ENCODE measurements at regions not wholly inside any gene's neighbourhood (a gene's known extent, or its start where the extent isn't known, plus 50 kb on each side); places are given as distances from the start of the nearest gene placed in this dataset.
"Not testable (repeated sequence)": the region's sequence is repeated elsewhere in the genome, so short reads cannot be mapped to it uniquely, and the experiment has no call there.

DNA sequence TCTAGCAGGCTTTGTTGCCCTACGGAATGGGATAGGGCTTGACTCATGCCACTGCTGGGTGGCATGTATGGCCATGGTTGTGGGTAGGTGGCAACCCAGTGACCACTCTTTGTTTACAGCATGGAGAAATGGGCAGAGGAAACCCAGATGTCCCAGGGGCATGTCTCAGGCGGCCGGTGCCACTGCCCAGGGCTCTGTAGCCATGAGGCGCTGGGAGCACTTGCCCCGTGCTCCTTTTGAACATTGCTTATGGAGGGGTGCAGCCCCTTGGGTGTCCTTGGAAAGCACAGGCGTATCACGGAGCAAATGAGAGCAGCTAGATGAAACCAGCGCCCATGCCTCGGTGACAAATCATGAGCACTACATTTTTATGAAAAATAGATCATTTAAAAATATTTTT, 212.5 kb upstream of the ECI2 start:
- DNase-seq, result no peak

DNA sequence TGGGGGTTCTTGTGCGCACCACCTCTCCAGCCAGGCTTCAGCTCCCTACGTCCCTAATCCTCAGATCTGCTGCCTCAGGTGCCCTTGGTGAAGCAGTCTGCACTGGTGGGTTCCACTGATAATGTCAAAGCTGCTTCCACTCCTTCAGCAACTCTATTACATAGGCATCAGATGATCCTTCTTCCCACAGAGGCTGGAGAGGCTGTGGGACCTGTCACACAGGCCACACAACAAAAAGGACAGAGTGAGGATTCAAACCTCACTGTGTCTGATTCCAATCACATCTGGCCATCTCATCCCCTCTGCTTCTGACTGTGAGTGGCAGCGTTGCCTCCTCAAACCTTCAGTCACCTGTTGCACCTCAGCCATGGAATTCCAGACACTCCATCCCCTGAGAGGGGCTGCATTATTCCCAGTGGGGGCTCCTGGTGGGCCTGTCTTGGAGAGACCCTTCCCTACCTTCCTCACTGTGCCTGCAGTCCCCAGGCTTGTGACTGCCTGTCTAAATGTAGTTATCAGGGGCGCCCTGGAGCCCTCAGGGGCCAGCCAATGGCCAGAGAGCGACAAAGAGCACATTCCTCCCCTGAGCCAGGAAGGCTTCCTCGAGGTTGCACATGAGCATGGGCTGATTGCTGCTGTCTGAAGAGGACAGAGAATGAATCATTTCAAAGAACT, 211.4 kb upstream of the ECI2 start:
- no peak for DNase-seq

DNA sequence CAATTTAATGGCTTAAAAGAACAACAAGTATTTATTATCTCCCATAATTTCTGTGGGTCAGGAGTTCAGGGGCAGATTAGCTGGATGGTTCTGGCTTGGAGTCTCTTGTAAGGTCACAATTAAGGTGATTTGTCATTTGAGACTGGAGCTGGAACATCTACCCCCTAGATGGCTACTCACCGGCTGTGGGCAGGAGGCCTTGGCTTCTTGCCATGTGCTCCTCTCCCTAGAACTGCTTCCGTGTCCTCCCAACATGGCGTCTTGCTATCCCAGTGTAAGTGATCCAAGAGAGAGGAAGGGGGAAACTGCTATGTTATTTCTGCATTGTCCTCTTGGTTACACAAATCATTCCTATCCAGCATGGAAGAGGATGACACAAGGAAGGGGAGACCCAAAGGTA, 210.2 kb upstream of the ECI2 start:
- no peak for DNase-seq

DNA sequence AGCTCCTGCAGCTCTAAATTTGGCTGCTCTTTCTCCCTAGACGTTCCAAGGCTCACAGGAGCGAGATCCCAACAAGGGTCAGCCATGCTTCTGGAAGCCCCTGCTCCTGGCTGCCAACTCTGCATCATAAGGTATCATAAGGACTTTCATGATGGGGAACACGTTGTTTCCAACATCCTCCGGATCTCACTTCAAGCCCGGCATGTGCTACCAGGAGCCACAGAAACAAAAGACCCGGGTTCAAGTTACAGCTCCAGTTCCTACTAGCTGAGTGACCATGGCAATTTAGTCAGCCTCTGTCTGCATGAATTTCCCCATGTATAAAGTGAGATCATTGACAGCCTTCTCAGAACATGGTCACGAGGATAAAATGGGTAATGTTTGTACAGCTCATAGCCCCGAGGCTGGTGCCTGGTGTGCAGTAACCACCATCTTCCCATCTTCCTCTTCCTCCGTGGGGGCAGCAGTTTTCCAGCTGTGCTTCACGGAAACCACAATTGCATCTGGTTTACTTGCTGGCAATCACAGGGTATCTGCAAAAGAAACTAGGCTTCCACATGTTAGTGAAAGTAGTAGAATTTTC, 209.0 kb upstream of the ECI2 start:
- DNase-seq, result no peak

DNA sequence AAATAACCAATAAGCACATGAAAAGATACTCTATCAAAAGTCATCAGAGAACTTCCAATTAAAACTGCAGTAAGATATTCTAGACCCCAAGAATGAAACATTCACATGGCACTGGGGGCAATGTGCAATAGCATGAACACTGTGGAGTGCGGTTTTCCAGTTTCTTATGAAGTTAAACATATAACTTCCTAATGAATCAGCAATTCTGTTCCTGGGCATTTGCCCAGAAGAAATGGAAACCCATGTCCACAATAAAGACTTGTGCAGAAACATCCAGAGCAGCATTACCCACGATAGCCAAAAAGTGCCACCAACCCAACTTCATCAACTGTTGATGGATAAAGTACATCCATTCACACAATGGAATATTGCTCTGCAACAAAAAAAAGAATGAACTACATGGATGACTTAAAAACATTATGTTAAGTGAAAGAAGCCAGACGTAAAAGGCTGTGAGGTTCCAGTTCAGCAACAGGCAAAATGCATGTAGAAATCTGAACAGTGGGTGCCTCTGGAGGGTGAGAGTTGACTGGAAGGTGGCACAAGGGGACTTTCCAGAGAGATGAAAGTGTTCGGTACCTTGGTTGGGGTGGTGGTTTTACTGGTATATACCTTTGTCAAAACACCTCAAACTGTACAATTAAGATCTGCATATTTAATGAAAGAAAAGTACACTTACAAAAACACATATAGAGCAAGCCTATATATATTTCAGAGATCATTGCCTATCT, 207.2 kb upstream of the ECI2 start:
- no peak for DNase-seq

DNA sequence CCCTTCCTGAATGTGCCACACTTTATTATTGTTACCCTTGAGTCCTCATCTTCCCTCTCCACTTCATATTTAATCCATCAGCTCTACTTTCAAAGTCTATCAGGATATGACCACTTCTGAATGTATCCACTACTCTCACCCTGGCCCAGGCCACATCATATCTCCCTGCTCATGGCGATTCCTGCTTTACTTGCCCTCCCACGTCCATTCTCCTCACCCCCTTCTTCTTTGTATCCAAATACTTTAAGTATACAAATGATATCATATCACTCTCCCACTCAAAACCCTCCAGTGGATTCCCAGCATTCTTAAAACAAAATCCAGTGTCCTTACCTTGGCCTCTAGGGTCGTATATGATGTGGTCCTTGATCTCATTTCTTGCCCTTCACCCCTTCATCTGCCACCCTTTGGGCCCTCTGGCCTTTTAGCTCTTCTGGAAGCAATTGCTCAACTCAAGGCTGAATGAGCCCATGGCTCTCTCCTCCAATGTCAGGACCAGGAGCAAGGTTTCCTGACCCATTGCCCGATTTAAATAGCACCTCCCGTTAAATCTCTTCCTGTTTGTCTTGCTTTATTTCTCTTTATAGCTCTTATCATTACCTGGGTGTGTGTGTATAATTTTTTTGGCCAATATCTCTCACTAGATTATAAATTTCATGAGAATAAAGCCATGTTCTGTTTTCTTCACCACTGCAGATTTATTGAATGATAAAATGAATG, 205.9 kb upstream of the ECI2 start:
- no peak for DNase-seq

DNA sequence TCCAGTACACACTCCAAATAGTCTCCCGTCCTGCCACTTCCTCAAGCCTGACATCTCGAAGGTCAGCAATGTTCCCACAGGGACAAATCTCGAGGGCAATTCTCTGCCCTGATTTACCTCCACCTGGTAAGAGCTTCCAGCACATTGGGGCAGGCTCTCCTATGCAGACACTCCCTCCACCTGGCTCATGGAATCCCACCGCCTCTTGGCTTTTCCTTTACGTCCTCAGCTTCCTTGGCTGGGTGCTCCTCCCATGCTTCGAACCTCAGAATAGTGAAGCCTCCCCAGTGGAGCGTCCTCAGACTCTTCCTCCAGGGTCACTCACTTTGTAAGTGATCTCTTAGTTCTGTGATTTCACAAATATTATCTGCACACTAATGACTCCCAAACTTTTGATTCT, 205.2 kb upstream of the ECI2 start:
- DNase-seq, result no peak

DNA sequence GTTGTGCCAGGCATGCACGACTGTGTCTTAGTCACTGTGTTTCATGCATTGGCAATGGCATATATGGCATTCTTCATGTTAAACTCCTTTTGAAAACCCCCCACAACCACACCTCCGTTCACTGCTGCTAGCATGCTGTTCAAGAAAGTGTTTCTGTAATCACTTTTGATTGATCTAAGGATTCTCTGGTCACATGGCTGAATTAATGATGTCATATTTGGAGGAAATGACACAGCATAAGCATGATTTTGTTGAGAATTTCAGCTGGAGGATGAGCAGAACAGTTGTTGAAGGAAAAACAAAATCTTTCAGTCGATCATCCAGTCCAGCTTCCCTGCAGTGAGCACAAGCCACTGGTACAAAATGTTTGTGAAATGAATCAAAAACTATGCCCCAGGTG, 203.5 kb upstream of the ECI2 start:
- DNase-seq, result no peak

DNA sequence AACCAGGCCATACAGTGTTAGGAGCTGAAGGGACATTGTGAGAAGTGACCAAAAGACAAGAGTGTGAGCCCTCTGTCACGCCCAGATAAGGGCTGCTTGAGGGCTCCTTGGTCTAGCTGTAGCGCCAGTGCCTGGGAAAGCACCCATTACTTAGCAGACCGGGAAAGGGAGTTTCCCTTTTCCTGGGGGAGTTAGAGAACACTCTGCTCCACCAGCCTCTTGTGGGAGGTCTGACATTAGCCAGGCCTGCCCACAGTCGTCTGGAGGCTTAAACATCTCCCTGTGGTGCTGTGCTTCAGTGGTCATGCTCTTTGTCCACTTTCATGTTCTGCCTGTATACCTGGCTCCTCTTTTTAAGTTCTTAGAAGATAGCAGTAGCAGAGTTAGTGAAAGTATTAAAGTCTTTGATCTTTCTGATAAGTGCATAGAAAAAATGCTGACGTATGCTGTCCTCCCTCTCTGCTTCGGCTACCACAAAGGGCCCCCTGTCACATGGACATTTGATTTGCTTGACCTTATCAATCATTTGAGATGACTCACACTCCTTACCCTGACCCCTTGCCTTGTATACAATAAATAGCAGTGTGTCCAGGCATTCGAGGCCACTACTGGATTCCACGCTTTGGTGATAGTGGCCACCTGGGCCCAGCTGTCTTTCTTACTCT, 201.5 kb upstream of the ECI2 start:
- DNase-seq, result no peak

DNA sequence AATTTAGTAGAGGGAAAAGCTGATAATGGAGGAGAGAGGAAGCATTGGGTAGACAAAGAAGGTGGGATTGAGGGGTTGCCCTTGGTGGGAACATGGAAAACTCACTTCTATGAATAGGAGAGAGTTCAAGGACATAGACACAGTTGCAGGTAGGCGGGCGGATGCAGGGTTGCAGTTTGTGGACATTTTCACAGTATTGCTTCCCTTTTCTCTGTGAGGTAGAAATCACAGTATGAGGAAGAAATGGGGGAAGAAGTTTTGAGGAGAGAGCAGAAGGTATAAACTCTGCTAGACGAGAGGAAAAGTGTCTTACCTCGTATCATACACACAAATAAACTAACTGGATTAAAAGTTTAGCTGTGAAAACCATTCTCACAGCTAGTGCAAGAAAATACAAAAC, 200.7 kb upstream of the ECI2 start:
- DNase-seq, result no peak

DNA sequence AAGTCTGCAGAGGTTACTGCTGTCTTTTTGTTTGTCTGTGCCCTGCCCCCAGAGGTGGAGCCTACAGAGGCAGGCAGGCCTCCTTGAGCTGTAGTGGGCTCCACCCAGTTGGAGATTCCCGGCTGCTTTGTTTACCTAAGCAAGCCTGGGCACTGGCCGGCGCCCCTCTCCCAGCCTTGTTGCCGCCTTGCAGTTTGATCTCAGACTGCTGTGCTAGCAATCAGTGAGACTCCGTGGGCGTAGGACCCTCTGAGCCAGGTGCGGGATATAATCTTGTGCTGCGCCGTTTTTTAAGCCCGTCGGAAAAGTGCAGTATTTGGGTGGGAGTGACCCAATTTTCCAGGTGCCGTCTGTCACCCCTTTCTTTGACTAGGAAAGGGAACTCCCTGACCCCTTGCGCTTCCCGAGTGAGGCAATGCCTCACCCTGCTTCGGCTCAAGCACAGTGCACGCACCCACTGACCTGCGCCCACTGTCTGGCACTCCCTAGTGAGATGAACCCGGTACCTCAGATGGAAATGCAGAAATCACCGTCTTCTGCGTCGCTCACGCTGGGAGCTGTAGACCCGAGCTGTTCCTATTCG, 198.9 kb upstream of the ECI2 start:
- not testable (repeated sequence) for DNase-seq

DNA sequence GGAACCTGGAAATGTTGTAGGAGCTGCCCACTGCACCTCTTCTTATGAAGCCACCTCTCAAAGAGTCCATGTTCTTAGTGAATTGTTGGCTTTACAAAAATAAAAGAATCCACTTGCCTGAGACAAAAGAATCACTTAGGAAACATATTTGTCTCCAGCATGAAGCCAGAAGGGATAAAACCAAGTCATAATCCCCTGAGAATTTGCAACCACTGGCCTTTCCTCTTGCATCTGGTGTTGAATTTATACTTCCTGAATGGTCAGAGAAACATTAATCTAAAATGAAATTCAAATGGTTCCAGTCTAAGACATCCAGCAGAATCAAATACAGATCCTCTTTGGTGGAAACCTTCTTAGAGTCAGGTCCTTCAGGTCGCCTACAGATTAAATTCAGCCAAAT, 192.5 kb upstream of the ECI2 start:
- no peak for DNase-seq

DNA sequence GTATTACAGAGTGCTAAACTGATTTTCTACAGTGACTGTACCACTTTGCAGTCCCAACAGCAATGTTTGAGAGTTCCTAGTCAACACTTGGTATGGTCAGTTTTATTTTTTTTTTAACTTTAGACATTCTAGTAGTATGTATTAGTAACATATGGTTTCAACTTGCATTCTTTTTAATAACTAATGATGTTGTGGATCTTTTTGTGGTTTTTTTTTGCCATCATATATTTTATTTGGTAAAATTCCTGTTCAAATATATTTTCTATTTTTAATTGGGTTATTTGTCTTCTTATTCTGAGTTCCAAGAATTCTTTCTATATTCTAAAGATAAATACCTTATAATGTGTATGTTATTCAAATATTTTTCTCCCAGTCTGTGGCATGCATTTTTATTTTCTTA, 189.4 kb upstream of the ECI2 start:
- DNase-seq, result no peak

DNA sequence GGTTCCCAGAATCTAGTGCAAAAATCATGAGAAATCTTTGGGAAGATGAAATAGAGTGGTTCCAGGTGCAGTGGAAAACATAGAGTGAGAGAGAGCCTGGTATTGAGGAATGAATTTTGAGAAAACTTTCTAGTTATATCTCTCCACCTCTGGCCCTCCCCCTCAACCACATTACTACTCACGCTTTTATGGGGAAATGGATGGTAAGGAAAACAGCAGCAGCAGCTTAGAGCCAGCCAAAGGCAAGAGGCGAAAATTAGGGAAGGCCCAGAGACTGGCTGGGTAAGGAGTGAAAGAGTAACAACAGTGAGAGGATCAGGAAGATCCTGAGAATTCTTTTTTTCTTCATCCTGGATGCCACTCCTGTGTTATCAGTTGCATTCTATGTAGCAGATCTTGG, 187.9 kb upstream of the ECI2 start:
- no peak for DNase-seq

DNA sequence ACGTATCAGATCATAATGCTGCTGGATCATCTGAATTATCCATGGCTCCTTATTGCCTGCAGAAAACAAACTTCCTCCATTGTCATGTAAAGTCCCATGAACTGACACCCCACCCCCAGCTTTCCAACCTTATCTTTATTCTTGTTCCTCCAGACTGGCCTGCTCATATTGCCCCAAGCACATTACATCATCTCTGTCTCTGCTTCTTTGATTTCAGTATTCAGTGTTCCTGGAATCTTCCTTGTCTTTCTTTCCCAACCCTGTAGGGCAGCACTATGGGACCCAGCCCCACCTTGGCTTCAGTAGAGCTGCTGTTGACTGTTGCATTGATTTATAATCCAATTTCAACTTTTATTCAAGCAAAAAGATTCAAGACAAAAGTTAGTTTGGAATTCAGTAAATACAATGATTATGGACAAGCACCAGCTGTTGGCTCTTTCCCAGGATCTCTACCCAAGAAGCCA, 187.5 kb upstream of the ECI2 start:
- no peak for DNase-seq

DNA sequence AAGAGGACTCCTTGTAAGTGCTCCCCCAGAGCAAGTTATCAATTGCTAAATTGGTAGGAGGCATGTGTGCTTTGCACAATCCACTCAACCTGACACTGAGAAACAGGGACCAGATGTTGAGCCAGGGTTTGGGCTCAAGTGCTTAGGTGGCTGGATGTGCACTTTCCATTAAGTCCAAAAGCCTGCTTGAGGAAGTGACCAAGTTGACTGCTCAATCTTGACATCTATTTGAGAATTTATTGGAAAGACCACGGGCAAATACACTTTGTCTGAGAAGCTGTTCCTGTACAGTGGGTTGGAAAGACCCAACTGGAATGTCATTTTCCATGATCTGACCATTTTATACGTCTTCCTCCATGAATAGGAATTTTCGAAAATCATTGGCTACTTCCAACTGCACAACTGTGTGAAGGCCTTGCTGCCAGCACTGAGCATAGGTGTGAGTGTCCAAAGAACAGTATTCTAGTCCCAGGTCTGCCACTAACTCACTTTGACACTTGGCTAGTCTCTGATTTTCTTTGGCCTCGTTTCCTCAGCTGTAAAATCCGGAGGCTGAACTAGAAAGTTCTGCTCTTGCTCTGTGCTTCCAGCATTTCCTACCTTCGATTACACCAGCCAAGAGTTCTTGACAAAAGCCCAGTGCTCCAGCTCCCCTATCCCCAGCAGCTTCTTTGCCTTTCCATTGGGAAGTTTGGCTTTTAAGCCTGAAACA, 186.9 kb upstream of the ECI2 start:
- DNase-seq, result no peak

DNA sequence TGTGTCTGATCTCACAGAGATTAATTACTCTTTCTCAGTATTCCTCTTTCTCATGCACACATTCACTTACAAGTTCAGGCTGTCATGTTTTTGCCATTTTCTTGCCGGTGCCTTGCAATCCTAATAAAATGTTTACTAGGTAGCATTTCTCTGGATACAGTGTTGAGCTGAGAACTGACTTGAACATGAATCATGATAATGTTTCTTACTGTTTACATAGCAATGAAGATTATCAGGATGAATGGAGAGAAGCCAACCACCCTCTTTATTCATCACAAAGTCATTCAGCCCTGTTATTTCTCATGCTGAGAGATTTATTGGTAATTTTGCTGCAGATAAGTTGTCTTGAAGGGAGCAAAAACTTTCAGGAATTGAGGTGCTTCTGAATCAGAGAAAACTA, 185.5 kb upstream of the ECI2 start:
- DNase-seq, result no peak

DNA sequence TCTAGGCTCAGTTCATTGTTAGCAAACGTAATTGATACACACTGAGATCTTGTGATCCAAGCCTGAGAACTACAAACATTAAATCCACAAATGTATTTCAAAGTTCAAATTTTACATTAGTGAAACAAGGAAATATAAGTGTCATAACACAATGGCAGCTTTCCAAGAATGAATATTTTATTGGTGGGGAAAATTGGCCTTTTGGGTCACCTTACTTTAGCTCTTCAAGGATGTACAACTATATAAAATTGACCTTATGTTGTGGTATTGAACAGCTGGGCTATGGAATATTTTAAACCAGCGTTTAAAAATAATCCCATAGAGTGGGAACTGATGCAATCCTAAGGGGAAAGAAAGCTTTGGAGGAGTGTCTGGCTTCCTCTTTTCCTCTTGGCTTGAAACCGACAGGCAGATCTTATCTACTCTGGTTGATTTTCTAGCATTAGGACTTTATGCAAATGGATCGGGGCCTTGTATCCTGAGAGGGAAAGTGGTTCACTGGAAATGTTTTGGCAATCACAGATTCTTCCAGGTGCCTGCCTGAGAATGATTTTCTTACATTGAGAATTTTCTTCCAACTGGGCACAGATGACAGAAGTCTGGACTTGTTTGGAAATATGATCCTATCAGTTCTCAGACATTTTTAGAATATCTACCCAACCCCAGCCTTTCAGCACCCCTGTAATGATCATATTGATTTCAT, 184.8 kb upstream of the ECI2 start:
- DNase-seq, result no peak

DNA sequence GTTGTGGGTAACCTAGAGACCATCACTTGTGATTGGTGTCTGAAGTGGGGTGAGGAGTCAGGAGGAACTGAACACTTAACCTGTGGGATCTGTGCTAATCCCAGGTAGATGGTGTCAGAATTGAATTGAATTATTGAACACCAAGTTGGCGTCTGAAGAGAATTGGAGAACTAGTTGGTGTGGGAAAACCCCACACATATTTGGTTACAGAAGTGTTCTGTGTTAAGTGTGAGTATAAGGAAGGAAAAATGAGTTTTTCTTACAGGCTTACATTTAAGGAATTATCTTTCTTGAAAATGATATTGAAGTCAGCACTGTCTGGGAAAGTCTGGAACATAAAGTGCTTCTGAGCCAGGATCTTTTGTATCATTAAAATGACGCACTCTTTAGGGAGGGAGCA, 182.9 kb upstream of the ECI2 start:
- no peak for DNase-seq

DNA sequence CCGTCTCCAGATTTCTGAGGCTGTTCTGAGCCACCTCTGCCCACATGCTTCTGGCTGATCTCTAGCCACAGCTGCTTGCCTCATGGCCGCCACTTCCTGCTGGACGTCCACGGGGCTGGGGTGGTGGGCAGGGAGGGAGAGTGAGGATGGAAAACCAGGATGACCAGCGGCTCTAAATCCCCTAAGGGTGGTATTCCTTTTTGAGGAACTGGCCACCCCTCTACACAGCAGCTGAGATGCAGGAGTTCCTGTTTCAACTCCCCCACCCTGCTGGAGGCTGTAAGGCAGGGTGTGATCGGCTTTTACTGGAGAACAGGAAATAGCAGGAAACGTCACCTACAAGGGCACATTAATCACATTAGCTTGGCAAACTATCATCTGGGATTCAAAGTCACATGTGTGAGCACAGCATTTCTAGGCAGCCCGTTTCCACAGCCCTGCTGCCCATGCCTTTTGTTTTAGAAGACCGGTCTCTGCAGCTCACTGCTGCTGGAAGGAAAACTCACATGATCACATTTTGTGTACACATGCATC, 181.6 kb upstream of the ECI2 start:
- no peak for DNase-seq

DNA sequence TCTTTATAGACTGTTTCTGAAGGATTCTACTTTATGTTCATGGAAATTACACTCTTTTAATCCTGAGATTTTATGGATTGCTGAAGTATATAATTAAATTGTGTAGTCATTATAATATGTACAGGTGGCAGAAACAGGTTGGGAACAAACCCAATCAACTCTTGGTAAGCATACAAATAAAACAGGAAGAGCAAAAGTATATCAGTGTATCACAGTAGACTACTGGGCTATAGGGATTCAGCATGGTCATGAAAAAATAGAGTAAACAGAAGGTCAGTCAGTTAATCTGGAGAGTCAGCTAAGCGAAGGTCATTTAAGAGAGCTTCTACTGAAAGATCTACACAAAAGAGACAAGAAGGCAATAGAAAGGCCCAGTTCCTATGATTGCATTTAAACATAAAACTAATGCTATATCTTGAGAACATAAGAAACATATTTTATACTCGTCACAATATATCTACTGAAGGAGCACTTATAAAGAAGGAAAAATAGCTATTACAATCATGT, 178.9 kb upstream of the ECI2 start:
- no peak for DNase-seq

All from CD4-positive, alpha-beta T cell treated with Interleukin-12 subunit alpha and Interleukin-12 subunit beta, for 1 hour (primary cell).